IMR-90 (cell line): ENCODE measurements at regions not wholly inside any gene's neighbourhood (a gene's known extent, or its start where the extent isn't known, plus 50 kb on each side); places are given as distances from the start of the nearest gene placed in this dataset.

Experiments used
- ATAC-seq: fragments of 200-7000 bp; cut with Tn5 transposase; 2 replicates; pipeline ENCODE4 v1.9.1; 2020; ENCODE audit warnings: low read depth, mild to moderate bottlenecking, moderate library complexity
- BruUV-seq: library from RNA; stranded (reverse); fragments of 400-500 nt; replicated peaks from 2 replicates; lab custom pipeline; 2021; lab: Mats Ljungman, UMichigan
- CTCF ChIA-PET: fragments of 300-600 bp; formaldehyde crosslinking; extraction: SDS; loops from one replicate; lab custom pipeline; 2021; ENCODE audit warnings: antibody characterized with exemption; lab: Yijun Ruan, JAX
- POLR2A ChIA-PET: fragments of 300-600 bp; sonication (Branson Sonifier 250); formaldehyde crosslinking; loops from one replicate; lab custom pipeline; 2022; ENCODE audit warnings: antibody characterized with exemption; ENCODE audit not compliant: unreplicated experiment; lab: Charles Lee
- DNase-seq: peaks from one replicate; pipeline ENCODE4 v3.0.0; 2013
- H2AFZ ChIP-seq: replicated peaks from 2 replicates; pipeline ENCODE3; 2013; ENCODE audit warnings: low read length, mild to moderate bottlenecking; ENCODE audit not compliant: poor library complexity
- H2AK5ac ChIP-seq: 2 replicates; pipeline ENCODE4 v1.6.1; 2013; ENCODE audit warnings: low read depth, low read length, inconsistent platforms
- H2AK9ac ChIP-seq: replicated peaks from 2 replicates; pipeline ENCODE3; 2013; ENCODE audit warnings: mild to moderate bottlenecking, low read depth, low read length, moderate library complexity; ENCODE audit not compliant: poor library complexity
- H2BK120ac ChIP-seq: 2 replicates; pipeline ENCODE4 v1.6.1; 2013; ENCODE audit warnings: low read depth, low read length, inconsistent platforms
- H2BK15ac ChIP-seq: 3 replicates; pipeline ENCODE4 v1.6.1; 2013; ENCODE audit warnings: low read depth, low read length, inconsistent platforms
- H2BK20ac ChIP-seq: 2 replicates; pipeline ENCODE4 v1.6.1; 2013; ENCODE audit warnings: low read depth, mild to moderate bottlenecking, inconsistent platforms, low read length, moderate library complexity
- H2BK5ac ChIP-seq: 2 replicates; pipeline ENCODE4 v1.6.1; 2013; ENCODE audit warnings: mild to moderate bottlenecking, low read depth, low read length, inconsistent platforms; ENCODE audit not compliant: poor library complexity, severe bottlenecking
- H3K14ac ChIP-seq: replicated peaks from 2 replicates; pipeline ENCODE4 v1.6.1; 2013; ENCODE audit warnings: low read depth, low read length, inconsistent platforms
- H3K18ac ChIP-seq: 2 replicates; pipeline ENCODE4 v1.6.1; 2013; ENCODE audit warnings: low read depth, low read length, control low read depth
- H3K23ac ChIP-seq: 2 replicates; pipeline ENCODE4 v1.6.1; 2013; ENCODE audit warnings: low read depth, low read length, inconsistent platforms
- H3K27ac ChIP-seq: 2 replicates; pipeline ENCODE4 v1.5.1; 2013; ENCODE audit warnings: mild to moderate bottlenecking, control low read depth, low read length; ENCODE audit not compliant: insufficient read depth
- H3K27me3 ChIP-seq: 2 replicates; pipeline ENCODE4 v1.6.1; 2013; ENCODE audit warnings: low read length; ENCODE audit not compliant: control insufficient read depth, insufficient read depth
- H3K36me3 ChIP-seq: 2 replicates; pipeline ENCODE4 v1.6.1; 2013; ENCODE audit warnings: low read length, mixed read lengths; ENCODE audit not compliant: control insufficient read depth, insufficient read depth
- H3K4ac ChIP-seq: 2 replicates; pipeline ENCODE4 v1.6.1; 2013; ENCODE audit warnings: low read depth, low read length, inconsistent platforms
- H3K4me1 ChIP-seq: 2 replicates; pipeline ENCODE4 v1.6.1; 2013; ENCODE audit warnings: low read length, mixed read lengths; ENCODE audit not compliant: control insufficient read depth, insufficient read depth
- H3K4me2 ChIP-seq: 2 replicates; pipeline ENCODE4 v1.6.1; 2013; ENCODE audit warnings: low read depth, mild to moderate bottlenecking, control low read depth, low read length, moderate library complexity
- H3K4me3 ChIP-seq: 2 replicates; pipeline ENCODE4 v1.5.1; 2013; ENCODE audit warnings: low read depth, mild to moderate bottlenecking, control low read depth, low read length, moderate library complexity; ENCODE audit not compliant: insufficient read depth
- H3K56ac ChIP-seq: 2 replicates; pipeline ENCODE4 v1.6.1; 2013; ENCODE audit warnings: low read length, inconsistent platforms; ENCODE audit not compliant: insufficient read depth; ENCODE audit errors: extremely low read depth
- H3K79me1 ChIP-seq, 2 experiments: 2 replicates each; pipeline ENCODE4 v1.6.1; 2013; ENCODE audit warnings: low read length in 2 of 2, inconsistent platforms in 1 of 2, low read depth in 1 of 2
- H3K9ac ChIP-seq: 2 replicates; pipeline ENCODE4 v1.6.1; 2013; ENCODE audit warnings: low read depth, low read length, control low read depth
- H3K9me1 ChIP-seq: 2 replicates; pipeline ENCODE4 v1.6.1; 2013; ENCODE audit warnings: low read length, inconsistent platforms; ENCODE audit not compliant: insufficient read depth
- H3K9me3 ChIP-seq: 2 replicates; pipeline ENCODE4 v1.6.1; 2013; ENCODE audit warnings: low read length; ENCODE audit not compliant: control insufficient read depth, insufficient read depth
- H4K20me1 ChIP-seq: 2 replicates; pipeline ENCODE4 v1.6.1; 2013; ENCODE audit warnings: low read length, inconsistent platforms; ENCODE audit not compliant: insufficient read depth
- H4K5ac ChIP-seq: 2 replicates; pipeline ENCODE4 v1.6.1; 2013; ENCODE audit warnings: mild to moderate bottlenecking, low read depth, low read length, control low read depth
- H4K8ac ChIP-seq, 2 experiments: 2 replicates each; pipeline ENCODE4 v1.6.1; 2013; ENCODE audit warnings: low read depth in 2 of 2, low read length in 2 of 2, control low read depth in 1 of 2, inconsistent platforms in 1 of 2
- H4K91ac ChIP-seq: 2 replicates; pipeline ENCODE4 v1.6.1; 2013; ENCODE audit warnings: low read depth, low read length, inconsistent platforms; ENCODE audit not compliant: insufficient read depth
- BHLHE40 ChIP-seq: fragments of 150-350 bp; IDR thresholded peaks from 2 replicates; pipeline ENCODE4 v1.6.1; 2016; ENCODE audit warnings: mild to moderate bottlenecking, low read depth, low read length
- CEBPB ChIP-seq: IDR thresholded peaks from 2 replicates; pipeline ENCODE4 v1.6.1; 2012; ENCODE audit warnings: low read depth, low read length, improper control_type of control experiment
- CHD1 ChIP-seq: IDR thresholded peaks from 2 replicates; pipeline ENCODE4 v1.6.1; 2012; ENCODE audit warnings: low read depth, low read length, improper control_type of control experiment
- FOS ChIP-seq: fragments of 150-350 bp; IDR thresholded peaks from 2 replicates; pipeline ENCODE4 v1.6.1; 2016; ENCODE audit warnings: low read depth, low read length
- MAFK ChIP-seq: IDR thresholded peaks from 2 replicates; pipeline ENCODE4 v1.6.1; 2012; ENCODE audit warnings: low read depth, low read length, improper control_type of control experiment
- MAZ ChIP-seq: IDR thresholded peaks from 2 replicates; pipeline ENCODE4 v1.6.1; 2012; ENCODE audit warnings: low read depth, mild to moderate bottlenecking, low read length, improper control_type of control experiment, moderate library complexity, borderline replicate concordance
- MXI1 ChIP-seq: IDR thresholded peaks from 2 replicates; pipeline ENCODE4 v1.6.1; 2012; ENCODE audit warnings: low read depth, mild to moderate bottlenecking, low read length, moderate library complexity, borderline replicate concordance
- NFE2L2 ChIP-seq: fragments of 150-350 bp; IDR thresholded peaks from 2 replicates; pipeline ENCODE4 v1.6.1; 2016; ENCODE audit warnings: low read depth, mild to moderate bottlenecking, low read length
- POLR2A ChIP-seq: IDR thresholded peaks from 2 replicates; pipeline ENCODE4 v1.6.1; 2012; ENCODE audit warnings: mild to moderate bottlenecking, low read depth, low read length
- RAD21 ChIP-seq: IDR thresholded peaks from 2 replicates; pipeline ENCODE4 v1.6.1; 2012; ENCODE audit warnings: low read length, improper control_type of control experiment
- RCOR1 ChIP-seq: IDR thresholded peaks from 2 replicates; pipeline ENCODE4 v1.6.1; 2012; ENCODE audit warnings: mild to moderate bottlenecking, low read length, improper control_type of control experiment; ENCODE audit not compliant: insufficient replicate concordance
- RFX5 ChIP-seq: IDR thresholded peaks from 2 replicates; pipeline ENCODE4 v1.8.0; 2012; ENCODE audit warnings: low read depth, mild to moderate bottlenecking, low read length, moderate library complexity
- SMC3 ChIP-seq: fragments of 150-350 bp; IDR thresholded peaks from 2 replicates; pipeline ENCODE4 v1.6.1; 2016; ENCODE audit warnings: low read depth, mild to moderate bottlenecking, antibody characterized with exemption, low read length, moderate library complexity
- USF2 ChIP-seq: fragments of 150-350 bp; IDR thresholded peaks from 2 replicates; pipeline ENCODE4 v1.6.1; 2017; ENCODE audit warnings: mild to moderate bottlenecking, antibody characterized with exemption, low read length, low read depth
- WGBS, 2 experiments: methylation state at CpG; one replicate each; pipeline versions ENCODE4 v1.1.5 to v1.1.7; 2013; ENCODE audit warnings: missing lambda C conversion rate in 2 of 2; ENCODE audit not compliant: insufficient read length in 1 of 2; ENCODE audit errors: extremely low coverage in 2 of 2; 5-methylcytosine and 5-hydroxymethylcytosine counted together
- dilution Hi-C: fragments of 300-500 bp; cut with HindIII; formaldehyde crosslinking; loops from one replicate; pipeline ENCODE4 v1.14.3; 2018; ENCODE audit warnings: low sequenced_read_pairs; ENCODE audit not compliant: unreplicated experiment
- in situ Hi-C: fragments of 300-500 bp; cut with MboI; formaldehyde crosslinking; loops from 3 replicates; pipeline ENCODE4 v1.14.3; 2019; ENCODE audit warnings: low sequenced_read_pairs, inconsistent platforms, mixed read lengths
- intact Hi-C: fragments of 100-400 bp; cut with micrococcal nuclease; formaldehyde crosslinking; loops from 2 replicates; pipeline ENCODE4 v1.10.0; 2022
- TF ChIP-seq, protein P1 (sequence below): fragments of 150-350 bp; IDR thresholded peaks from 2 replicates; pipeline ENCODE4 v1.6.1; 2016; ENCODE audit warnings: low read depth, mild to moderate bottlenecking, low read length, moderate library complexity, borderline replicate concordance
- TF ChIP-seq, protein P2 (sequence below): conservative IDR thresholded peaks from 2 replicates; pipeline ENCODE4 v1.5.1; 2012; ENCODE audit warnings: mild to moderate bottlenecking, low read depth, low read length, improper control_type of control experiment

GRCh38 chr1:113223040-113223439, 150.0 kb downstream of the LRIG2 start:
- Histone ChIP-seq H3K56ac (no peak overlapping the region), H4K20me1 (no peaks in the 10 kb centered on the region), H3K18ac (no peak overlapping the region), H4K8ac (no peak overlapping the region), H4K5ac (no peak overlapping the region), H3K4me1 (no peaks in the 10 kb centered on the region), H2BK5ac (no peak overlapping the region), H3K4ac (no peak overlapping the region), H3K36me3 (no peaks in the 10 kb centered on the region), H3K9me1 (no peaks in the 10 kb centered on the region), H3K9me3 (no peaks in the 10 kb centered on the region), H3K79me1 (no peaks in the 10 kb centered on the region), H2BK20ac (no peak overlapping the region), H2AFZ (no peak overlapping the region), H2BK15ac (no peak overlapping the region), H3K23ac (no peak overlapping the region), H2AK9ac (no peak overlapping the region), H3K9ac (no peak overlapping the region), H3K27ac (no peak overlapping the region), H3K4me3 (no peak overlapping the region), H2BK120ac (no peak overlapping the region), H3K14ac (no peak overlapping the region), H2AK5ac (no peak overlapping the region), H3K27me3 (no peaks in the 10 kb centered on the region; the same call in 1 of the 2 replicates), H3K4me2 (no peak overlapping the region), H4K91ac (no peak overlapping the region)
- CTCF ChIA-PET = no interaction called here
- in situ Hi-C loops = no loop called here
- dilution Hi-C loops = no loop called here
- TF ChIP-seq MAZ (no peak), MAFK (no peak), RFX5 (no peak), CEBPB (no peak), USF2 (no peak), POLR2A (no peak), BHLHE40 (no peak), FOS (no peak), RCOR1 (no peak), CHD1 (no peak), NFE2L2 (no peak), MXI1 (no peak), SMC3 (no peak), RAD21 (no peak)
- TF ChIP-seq, protein P1, sequence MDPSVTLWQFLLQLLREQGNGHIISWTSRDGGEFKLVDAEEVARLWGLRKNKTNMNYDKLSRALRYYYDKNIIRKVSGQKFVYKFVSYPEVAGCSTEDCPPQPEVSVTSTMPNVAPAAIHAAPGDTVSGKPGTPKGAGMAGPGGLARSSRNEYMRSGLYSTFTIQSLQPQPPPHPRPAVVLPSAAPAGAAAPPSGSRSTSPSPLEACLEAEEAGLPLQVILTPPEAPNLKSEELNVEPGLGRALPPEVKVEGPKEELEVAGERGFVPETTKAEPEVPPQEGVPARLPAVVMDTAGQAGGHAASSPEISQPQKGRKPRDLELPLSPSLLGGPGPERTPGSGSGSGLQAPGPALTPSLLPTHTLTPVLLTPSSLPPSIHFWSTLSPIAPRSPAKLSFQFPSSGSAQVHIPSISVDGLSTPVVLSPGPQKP = no peak
- TF ChIP-seq, protein P2, sequence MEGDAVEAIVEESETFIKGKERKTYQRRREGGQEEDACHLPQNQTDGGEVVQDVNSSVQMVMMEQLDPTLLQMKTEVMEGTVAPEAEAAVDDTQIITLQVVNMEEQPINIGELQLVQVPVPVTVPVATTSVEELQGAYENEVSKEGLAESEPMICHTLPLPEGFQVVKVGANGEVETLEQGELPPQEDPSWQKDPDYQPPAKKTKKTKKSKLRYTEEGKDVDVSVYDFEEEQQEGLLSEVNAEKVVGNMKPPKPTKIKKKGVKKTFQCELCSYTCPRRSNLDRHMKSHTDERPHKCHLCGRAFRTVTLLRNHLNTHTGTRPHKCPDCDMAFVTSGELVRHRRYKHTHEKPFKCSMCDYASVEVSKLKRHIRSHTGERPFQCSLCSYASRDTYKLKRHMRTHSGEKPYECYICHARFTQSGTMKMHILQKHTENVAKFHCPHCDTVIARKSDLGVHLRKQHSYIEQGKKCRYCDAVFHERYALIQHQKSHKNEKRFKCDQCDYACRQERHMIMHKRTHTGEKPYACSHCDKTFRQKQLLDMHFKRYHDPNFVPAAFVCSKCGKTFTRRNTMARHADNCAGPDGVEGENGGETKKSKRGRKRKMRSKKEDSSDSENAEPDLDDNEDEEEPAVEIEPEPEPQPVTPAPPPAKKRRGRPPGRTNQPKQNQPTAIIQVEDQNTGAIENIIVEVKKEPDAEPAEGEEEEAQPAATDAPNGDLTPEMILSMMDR = no peak
- no CpG with 5 or more reads among the region's 2 CpGs for WGBS, 2 experiments
- POLR2A ChIA-PET = no interaction called here
- DNase-seq (no peak), ATAC-seq (no peak)
- intact Hi-C loops = loop anchor here (10.0 kb wide), 1 partner anchor 452 kb away; no protein-coding TSS in a partner anchor
- no TSS peak for BruUV-seq
